GM19324 (cell line): ENCODE measurements at regions not wholly inside any gene's neighbourhood (a gene's known extent, or its start where the extent isn't known, plus 50 kb on each side); places are given as distances from the start of the nearest gene placed in this dataset.
"Not testable (repeated sequence)": the region's sequence is repeated elsewhere in the genome, so short reads cannot be mapped to it uniquely, and the experiment has no call there.

ENCODE experiments used
- ATAC-seq: cut with Tn5 transposase; IDR thresholded peaks from one replicate; pipeline ENCODE4 v1.9.1; 2021; ENCODE audit warnings: mild to moderate bottlenecking, moderate library complexity; ENCODE audit not compliant: unreplicated experiment, low FRiP score

DNA sequence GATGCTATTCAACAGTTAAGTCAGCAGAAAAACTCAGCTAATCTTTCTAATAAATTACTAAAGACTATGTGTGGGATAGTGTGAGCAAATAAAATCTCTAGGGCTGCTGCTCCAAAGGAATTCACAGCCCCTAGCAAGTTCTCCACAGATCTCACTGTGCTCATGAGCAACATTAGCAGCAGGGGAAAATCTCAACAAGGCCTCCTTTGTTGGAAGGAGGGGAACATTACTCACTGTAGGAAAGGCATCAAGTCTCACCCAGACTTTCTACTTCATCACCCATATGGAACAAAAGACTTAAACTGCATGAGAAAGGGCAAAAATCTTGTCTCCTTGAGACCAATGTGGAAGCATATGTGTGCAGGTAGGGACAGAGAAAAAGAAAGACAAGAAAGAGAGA, 726.4 kb upstream of the SLC35B3 start:
- no peak for ATAC-seq

GRCh38 chr6:9159051-9159450, 723.7 kb upstream of the SLC35B3 start:
- ATAC-seq: no peak

- ATAC-seq: no peak
These were observed 720.5 kb upstream of the SLC35B3 start for GRCh38 chr6:9155836-9156235.

- no peak for ATAC-seq
These were observed 707.8 kb upstream of the SLC35B3 start for GRCh38 chr6:9143140-9143539.

DNA sequence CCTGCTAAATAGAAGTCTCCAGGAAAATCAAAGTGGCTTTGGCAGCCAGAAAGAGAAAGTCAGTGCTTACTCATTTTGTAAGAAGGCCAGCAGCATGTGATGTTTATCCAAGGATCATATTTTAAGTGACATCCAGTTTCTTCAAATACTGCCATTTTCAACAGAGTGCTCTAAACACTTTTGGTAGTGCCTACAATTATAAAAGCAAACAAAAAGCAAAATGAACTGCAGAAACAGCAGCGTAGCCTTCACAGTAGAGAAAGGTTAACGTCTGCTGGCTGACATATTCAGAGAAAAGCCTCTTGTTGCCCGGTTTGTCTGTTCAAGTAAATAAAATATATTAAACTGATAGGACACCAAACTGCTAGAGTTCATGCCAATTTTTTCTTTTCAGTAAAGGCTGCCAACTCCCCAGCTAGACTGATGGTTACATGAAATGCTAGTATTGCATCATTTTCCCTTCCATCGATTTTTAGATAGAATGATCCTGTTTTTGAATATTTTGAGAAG, 705.7 kb upstream of the SLC35B3 start:
- ATAC-seq: no peak

- ATAC-seq: no peak
These were observed 704.8 kb upstream of the SLC35B3 start for GRCh38 chr6:9140172-9140571.

DNA sequence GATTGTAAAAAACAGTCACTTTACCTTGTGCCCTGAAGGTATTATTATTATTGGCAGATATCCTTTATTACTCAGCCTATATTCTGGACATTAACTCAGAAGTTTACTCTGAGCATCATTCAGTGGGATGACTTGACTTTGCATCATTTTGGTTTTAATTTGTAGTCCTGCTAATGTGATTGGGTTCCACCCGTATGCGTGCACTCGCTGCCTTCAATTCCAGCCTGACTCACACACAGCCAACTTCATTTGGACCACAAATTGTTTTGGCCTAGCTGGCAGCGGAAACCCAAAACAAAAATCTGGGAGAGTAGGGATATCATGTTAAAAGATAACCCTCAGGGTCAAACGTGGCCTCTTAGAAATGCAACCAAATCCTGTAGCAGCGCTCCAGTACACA, 704.4 kb upstream of the SLC35B3 start:
- ATAC-seq: no peak

GRCh38 chr6:9138936-9139335, 703.6 kb upstream of the SLC35B3 start:
- ATAC-seq: no peak

GRCh38 chr6:9136141-9136822, 700.9 kb upstream of the SLC35B3 start:
- ATAC-seq: no peak

DNA sequence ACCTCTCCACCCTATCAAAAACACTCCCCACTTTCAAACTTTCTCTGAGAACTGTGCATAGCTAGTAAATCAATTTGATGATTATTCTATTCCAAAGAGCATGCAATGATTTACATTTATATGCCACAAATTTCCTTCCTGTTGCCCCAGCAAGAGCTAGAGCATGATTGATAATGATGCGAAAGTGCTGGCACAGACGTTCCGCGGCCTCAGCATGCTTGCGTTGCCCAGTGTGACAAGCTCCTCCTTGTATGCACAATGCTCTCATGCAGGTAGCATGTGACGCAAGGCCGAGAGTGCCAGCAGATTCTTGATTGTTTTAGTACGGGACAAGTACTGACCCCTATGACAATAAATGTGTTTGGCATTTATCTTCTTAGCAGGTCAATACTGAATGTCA, 696.3 kb upstream of the SLC35B3 start:
- no peak for ATAC-seq

- ATAC-seq: no peak
These were observed 695.9 kb upstream of the SLC35B3 start for GRCh38 chr6:9131201-9131600.

- no peak for ATAC-seq
These were observed 693.6 kb upstream of the SLC35B3 start for GRCh38 chr6:9128970-9129369.

DNA sequence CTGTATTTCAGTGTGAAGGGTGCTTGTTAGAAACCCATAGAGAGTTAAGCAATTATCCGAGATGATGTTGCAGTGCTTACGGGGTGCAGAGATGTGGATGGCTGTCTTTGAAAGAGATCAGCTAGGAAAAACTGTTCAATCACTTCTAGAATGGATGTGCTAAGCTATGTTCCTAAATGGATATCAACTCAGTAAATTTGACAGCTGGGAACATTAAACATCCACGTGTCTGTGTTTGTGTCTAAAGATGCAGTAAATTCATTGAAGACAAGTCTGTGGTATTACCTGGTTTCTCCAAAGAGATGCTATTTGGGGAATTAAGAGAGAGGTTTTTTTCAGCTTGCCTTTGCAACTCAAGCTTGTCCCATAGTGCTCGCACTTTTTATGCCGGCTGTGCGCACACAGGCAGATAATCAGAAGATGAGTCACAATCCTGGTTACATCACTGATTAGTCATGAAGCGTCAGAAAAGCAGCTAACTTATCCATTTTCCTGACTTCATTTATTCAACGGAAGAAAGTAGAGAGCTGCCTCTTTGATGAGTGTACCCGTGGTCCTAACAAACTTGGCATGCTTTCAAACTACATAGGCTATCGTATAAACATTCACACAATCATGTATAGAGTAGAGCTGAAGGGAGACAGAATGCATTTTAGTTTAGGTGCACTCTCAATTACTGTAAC, 691.7 kb upstream of the SLC35B3 start:
- ATAC-seq: no peak

DNA sequence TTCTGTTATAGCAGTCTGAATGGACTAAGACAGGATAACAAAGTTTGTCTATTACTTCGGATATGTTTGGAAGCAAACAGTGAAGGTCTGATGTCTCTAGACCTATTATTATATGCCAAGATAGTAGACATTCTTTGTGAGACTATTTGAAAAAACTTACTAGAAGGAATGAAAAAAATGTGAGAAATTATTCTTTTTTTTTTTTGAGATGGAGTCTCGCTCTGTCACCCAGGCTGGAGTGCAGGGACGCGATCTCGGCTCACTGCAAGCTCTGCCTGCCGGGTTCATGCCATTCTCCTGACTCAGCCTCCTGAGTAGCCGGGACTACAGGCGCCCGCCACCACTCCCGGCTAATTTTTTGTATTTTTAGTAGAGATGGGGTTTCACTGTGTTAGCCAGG, 690.7 kb upstream of the SLC35B3 start:
- not testable (repeated sequence) for ATAC-seq

DNA sequence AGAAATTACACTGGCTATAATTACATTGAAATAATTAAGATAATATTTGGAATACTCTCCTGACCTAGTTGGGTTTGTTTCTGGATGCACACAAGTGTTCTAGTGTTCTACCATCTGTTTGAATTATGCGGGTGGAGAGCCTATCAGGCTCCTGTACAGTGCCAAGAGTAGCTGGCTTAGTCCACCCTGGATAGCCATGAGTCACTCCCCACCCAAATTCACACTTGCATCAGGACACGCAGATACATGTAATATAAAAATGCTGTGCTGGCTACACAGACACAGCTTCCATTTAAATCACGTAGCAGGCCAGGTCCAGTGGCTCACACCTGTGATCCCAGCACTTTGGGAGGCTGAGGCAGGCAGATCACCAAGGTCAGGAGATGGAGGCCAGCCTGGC, 686.2 kb upstream of the SLC35B3 start:
- ATAC-seq: no peak

DNA sequence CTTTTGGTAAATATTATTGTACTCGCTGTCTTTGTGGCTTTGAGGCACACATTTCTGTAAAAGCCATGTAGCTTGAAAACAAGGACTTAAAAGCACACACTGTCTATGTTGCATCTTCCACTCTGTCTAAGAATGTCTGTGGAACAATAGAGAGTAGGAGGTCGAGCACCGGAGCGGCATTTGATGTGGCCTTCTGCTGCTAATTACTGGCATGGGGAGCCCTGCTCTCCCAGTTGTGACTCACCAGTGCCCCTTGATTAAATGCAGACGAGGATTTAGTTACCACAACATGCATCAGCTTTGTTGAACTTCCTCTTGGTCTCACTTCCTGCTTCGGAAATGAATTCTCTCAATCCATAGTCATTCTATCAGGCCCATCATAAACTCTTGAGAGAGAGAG, 680.7 kb upstream of the SLC35B3 start:
- no peak for ATAC-seq

DNA sequence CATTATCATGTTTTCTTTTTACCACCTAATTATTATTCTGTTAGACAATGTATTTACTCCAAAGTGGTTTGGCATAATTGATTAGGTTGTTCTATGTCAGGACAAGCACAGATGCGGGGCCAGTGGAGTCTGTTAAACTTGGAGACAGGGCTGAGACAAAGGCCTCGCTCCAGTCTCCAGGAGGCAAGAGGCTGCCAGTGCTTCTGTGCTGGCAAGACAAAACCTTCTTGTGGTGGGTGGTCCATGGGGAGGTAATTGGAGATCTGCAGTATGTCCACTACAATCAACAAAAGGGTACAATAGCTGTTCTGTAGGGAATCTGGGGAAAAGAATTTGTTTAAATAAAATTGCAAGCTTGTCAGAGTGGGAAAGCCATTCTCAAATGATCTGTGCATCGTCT, 677.2 kb upstream of the SLC35B3 start:
- no peak for ATAC-seq

DNA sequence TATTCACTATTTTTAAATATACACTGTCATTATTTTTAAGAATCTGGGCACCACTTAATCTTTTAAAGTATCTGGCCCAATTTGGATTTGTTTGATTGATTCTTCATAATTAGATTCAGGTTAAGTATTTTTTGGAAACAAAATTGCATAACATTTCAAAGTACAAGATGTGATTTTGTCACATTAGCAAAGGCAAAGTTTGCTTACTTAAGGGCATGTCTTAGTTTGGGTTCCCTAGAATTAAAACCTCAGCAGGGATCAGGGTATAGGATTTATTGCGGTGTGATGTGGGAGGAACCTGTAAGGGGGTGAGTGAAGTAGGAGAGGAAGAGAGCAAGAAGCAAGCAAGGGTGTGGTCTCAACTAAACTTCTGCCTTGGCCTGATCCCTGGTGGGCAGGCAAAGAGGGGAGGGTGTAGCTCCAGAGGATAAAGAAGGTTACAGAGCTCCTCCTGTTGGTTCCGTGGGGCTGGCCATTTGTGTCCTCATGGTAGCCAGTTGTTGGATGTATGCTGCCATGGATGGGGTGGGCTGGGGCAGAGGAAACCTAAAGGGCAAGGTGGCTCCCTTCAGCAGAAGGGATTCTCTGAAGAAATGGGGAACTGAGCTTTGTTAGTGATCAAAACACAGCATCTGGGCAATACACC, 668.7 kb upstream of the SLC35B3 start:
- no peak for ATAC-seq

- no peak for ATAC-seq
These were observed 666.6 kb upstream of the SLC35B3 start for GRCh38 chr6:9101920-9102319.

DNA sequence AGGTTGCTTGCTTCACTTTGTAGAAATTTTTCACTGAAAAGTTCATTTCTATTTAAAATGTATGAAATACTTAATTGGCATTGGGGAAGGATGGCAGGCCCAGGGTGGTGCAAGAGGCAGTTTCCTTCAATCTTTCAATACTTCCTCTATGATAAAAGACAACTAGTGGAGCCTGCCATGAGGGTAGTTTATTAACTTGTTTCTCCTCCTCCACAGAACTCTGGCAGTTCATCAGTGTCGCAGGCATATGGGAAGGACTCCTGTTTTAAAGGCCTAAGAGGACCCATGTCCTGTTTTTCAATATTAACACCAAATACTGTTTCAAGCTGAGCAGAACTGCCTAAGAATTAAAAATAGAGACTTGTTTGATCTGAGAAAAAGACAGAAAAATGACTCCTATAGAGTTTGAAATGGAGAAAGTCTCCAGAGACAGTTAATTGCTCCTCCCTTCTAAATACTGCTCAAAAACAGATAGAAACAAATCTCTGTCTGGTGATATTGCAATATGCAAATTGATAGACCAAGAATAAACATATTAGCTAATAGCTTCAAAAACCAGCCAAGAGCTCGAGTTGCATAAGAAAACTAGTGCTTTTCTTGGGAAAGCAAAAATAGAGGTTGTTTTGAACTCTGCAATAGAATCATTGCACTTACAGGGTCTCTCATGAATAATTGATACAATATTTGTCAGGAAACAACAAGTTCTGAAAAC, 665.7 kb upstream of the SLC35B3 start:
- no peak for ATAC-seq

DNA sequence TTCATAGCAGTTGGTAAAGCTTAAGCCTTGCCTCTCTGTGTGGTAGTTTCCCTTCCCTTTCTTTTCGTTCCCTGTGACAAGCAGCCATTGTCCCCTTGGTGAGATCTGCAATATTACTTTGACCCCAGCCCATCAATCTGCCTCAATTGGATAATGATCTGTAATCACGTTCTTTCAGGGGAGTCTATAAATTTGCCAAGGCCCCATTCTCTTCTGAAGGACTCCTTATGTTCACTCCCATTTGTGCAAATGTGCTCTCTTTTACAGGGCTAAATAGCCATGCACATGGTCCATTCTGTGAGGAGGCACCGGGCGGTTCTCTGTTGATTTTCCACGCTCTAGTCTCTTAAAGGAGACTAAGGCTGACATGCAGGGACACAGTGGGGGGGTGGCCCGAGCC, 660.4 kb upstream of the SLC35B3 start:
- ATAC-seq: no peak
